ENCODE measurements at regions not wholly inside any gene's neighbourhood (a gene's known extent, or its start where the extent isn't known, plus 50 kb on each side); places are given as distances from the start of the nearest gene placed in this dataset.

DNA sequence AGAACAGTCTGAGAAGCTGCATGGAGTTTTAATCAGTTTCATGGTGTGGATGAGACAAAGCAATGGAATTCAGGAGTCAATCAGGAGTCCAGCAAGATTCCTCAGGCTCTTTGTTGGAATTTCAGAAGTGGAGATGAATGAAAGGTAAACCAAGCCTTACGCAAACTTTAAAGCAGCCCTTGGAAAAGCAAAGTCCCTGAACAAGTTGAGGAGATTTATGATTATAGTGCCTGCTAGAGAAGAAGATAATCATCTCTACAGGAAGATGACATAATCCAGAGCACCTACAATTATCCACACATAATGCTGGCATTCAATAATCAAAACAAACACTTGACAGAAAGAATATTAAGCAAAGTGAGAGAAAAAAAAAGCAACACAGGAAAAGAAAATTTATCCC, 1380.1 kb upstream of the NUDT12 start:
- no peak overlapping the region for H2BK120ac ChIP-seq (ENCODE audit: low read depth, low read length, poor library complexity, severe bottlenecking)
- H3K18ac ChIP-seq (ENCODE audit: insufficient read length, low read depth, low read length), result no peak overlapping the region
- no CpG with 5 or more reads among the region's 1 CpG for WGBS (ENCODE audit: extremely low coverage, insufficient read length, low lambda C conversion rate)
- H4K5ac ChIP-seq (ENCODE audit: insufficient read length, low read depth, low read length), result no peak overlapping the region
- no peaks in the 10 kb centered on the region; a peak in 1 of 7 replicates for H3K36me3 Mint-ChIP-seq (ENCODE audit: insufficient read depth in 1 of 3, low read depth in 3 of 3)
- no peak overlapping the region for H2AK5ac ChIP-seq (ENCODE audit: insufficient read length, low read length)
- H3K4me1 Mint-ChIP-seq, result no peaks in the 10 kb centered on the region
- no peak overlapping the region for H4K91ac ChIP-seq (ENCODE audit: insufficient read length, low read depth, low read length)
- no peaks in the 10 kb centered on the region for H3K27me3 Mint-ChIP-seq (ENCODE audit: low read depth)
- no peak for TF ChIP-seq CTCF (conservative IDR thresholded peaks at IDR 0.05)
- H3K4me1 ChIP-seq (ENCODE audit: insufficient read depth, low read length), result no peaks in the 10 kb centered on the region
- H2AFZ ChIP-seq (ENCODE audit: low read length), result no peak overlapping the region
- no peak overlapping the region for H2BK12ac ChIP-seq (ENCODE audit: insufficient read length, low read depth, low read length)
- no peak overlapping the region for H3K9ac ChIP-seq (ENCODE audit: extremely low read depth, insufficient read length, low read length)
- no peaks in the 10 kb centered on the region for H3K23me2 ChIP-seq (ENCODE audit: insufficient read length, low read depth, low read length, poor library complexity, severe bottlenecking)
- H3K79me2 ChIP-seq (ENCODE audit: insufficient read depth, low read length), result no peaks in the 10 kb centered on the region
- no peak overlapping the region for H3K23ac ChIP-seq (ENCODE audit: insufficient read length, low read depth, low read length)
- H3K27ac Mint-ChIP-seq, result no peak overlapping the region
- H4K8ac ChIP-seq (replicated peaks; ENCODE audit: insufficient read length, low read depth, low read length), result no peak overlapping the region
- no peak overlapping the region for H2BK15ac ChIP-seq (ENCODE audit: low read depth, low read length)
- no peak for DNase-seq
- H3K14ac ChIP-seq (ENCODE audit: insufficient read depth, low read length), result no peak overlapping the region
- H3K27me3 ChIP-seq (ENCODE audit: insufficient read depth, low read length), result no peaks in the 10 kb centered on the region
- no peak overlapping the region for H3K27ac ChIP-seq (ENCODE audit: insufficient read length, low read depth, low read length)
- no peak overlapping the region for H3K4me3 Mint-ChIP-seq
- no peaks in the 10 kb centered on the region for H3K9me3 Mint-ChIP-seq
- H3T11ph ChIP-seq (ENCODE audit: low read length), result no peak overlapping the region
- no peaks in the 10 kb centered on the region for H3K79me1 ChIP-seq (ENCODE audit: insufficient read depth, low read depth, low read length, poor library complexity, severe bottlenecking)
- no peak overlapping the region for H2BK5ac ChIP-seq (ENCODE audit: insufficient read length, low read length)
- no peaks in the 10 kb centered on the region for H4K20me1 ChIP-seq (ENCODE audit: control insufficient read depth, insufficient read depth, insufficient read length)
- H3K56ac ChIP-seq (ENCODE audit: insufficient read length, low read depth, low read length), result no peak overlapping the region
- H3K4me2 ChIP-seq (ENCODE audit: insufficient read depth, insufficient read length, low read length), result no peak overlapping the region
- H2BK20ac ChIP-seq (ENCODE audit: low read depth, low read length, poor library complexity, severe bottlenecking), result no peak overlapping the region
- no peaks in the 10 kb centered on the region for H3K9me3 ChIP-seq (ENCODE audit: control insufficient read depth, low read depth, low read length)
- no peak overlapping the region for H3K4ac ChIP-seq (ENCODE audit: low read depth, low read length)
